ENCODE measurements at regions not wholly inside any gene's neighbourhood (a gene's known extent, or its start where the extent isn't known, plus 50 kb on each side); places are given as distances from the start of the nearest gene placed in this dataset.

DNA sequence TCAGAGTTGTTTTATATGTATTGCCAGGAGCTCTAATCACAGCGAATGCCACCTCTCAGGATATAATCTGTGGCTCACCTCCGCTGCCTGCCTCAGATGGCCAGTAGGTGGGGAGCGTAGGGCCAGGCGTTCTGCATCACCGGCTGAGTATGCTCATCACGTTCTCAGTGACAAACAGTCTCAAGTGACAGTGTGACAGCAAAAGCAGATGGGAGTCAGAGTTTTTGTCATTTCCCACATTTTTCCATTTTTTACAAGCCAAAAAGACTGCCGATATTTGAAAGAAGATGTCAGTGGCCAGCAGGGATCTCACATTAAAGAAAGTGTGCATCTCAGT, 208.7 kb downstream of the ALDH8A1 start:
- no peaks in the 10 kb centered on the region for H3K36me3 ChIP-seq
- no peak overlapping the region for H3K27ac ChIP-seq
- no peak for TF ChIP-seq CTCF (IDR thresholded peaks at IDR 0.05)
- intact Hi-C loops (cut with DNase I) = no loop called here
- no peaks in the 10 kb centered on the region for H3K4me1 ChIP-seq
- no peak for DNase-seq
- H3K9me3 ChIP-seq = no peaks in the 10 kb centered on the region
- no peak overlapping the region for H3K4me3 ChIP-seq
- H3K27me3 ChIP-seq = no peaks in the 10 kb centered on the region
- H3K9ac ChIP-seq (ENCODE audit: low read depth in 2 of 2, low read length in 2 of 2) = no peak overlapping the region

DNA sequence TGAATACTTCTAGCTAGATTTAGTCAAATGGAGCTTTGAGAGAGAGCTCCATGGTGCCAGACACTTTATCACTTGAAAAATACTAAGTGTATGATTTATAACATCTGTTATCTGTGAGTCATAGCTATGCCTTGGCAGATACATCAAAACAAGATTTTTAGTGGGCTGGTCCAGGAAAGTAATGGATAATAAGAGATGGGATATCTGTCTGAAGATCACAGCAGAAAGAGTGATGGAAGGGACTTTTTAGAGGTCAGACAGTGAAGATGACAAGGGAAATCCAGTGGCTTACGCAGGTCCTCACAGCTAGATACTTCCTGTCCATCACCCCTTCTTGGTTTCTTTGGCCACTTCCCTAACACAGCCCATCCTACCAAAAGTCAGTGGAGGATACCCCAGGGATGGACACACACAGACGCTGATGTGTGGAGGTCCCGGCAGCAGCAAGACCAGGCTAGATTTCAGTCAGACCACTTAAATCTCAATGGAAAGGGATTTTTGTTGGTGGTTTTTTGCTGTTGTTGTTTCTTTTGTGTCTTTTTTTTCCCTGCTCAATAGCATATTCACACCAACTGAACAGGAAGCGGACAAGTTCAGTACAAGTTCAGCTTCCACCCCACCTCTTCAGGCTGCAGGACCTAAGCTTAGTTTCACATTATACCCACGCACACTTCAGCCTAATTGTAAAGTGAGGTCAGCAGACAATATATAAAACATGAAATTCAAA, 209.3 kb downstream of the ALDH8A1 start:
- Histone ChIP-seq H3K4me1 (no peaks in the 10 kb centered on the region), H3K36me3 (no peaks in the 10 kb centered on the region), H3K27me3 (no peaks in the 10 kb centered on the region), H3K27ac (no peak overlapping the region), H3K9ac (ENCODE audit: low read depth in 2 of 2, low read length in 2 of 2) (no peak overlapping the region), H3K4me3 (no peak overlapping the region), H3K9me3 (no peaks in the 10 kb centered on the region)
- TF ChIP-seq CTCF (IDR thresholded peaks at IDR 0.05) = no peak
- intact Hi-C loops (cut with DNase I) = no loop called here
- DNase-seq = no peak

- Histone ChIP-seq H3K4me1 (no peaks in the 10 kb centered on the region), H3K9ac (ENCODE audit: low read depth in 2 of 2, low read length in 2 of 2) (no peak overlapping the region), H3K9me3 (no peaks in the 10 kb centered on the region), H3K4me3 (no peak overlapping the region), H3K36me3 (no peaks in the 10 kb centered on the region), H3K27ac (no peak overlapping the region), H3K27me3 (no peaks in the 10 kb centered on the region)
- intact Hi-C loops (cut with DNase I) = no loop called here
- no peak for TF ChIP-seq CTCF (IDR thresholded peaks at IDR 0.05)
- no peak for DNase-seq
These were observed 209.9 kb downstream of the ALDH8A1 start for GRCh38 chr6:134740027-134740373.

GRCh38 chr6:134739299-134740026, 210.4 kb downstream of the ALDH8A1 start:
- H3K4me3 ChIP-seq = no peak overlapping the region
- no peaks in the 10 kb centered on the region for H3K36me3 ChIP-seq
- H3K27me3 ChIP-seq = no peaks in the 10 kb centered on the region
- no peaks in the 10 kb centered on the region for H3K4me1 ChIP-seq
- intact Hi-C loops (cut with DNase I) = no loop called here
- H3K9ac ChIP-seq (ENCODE audit: low read depth in 2 of 2, low read length in 2 of 2) = no peak overlapping the region
- DNase-seq = no peak
- no peak for TF ChIP-seq CTCF (IDR thresholded peaks at IDR 0.05)
- no peak overlapping the region for H3K27ac ChIP-seq
- no peaks in the 10 kb centered on the region for H3K9me3 ChIP-seq

DNA sequence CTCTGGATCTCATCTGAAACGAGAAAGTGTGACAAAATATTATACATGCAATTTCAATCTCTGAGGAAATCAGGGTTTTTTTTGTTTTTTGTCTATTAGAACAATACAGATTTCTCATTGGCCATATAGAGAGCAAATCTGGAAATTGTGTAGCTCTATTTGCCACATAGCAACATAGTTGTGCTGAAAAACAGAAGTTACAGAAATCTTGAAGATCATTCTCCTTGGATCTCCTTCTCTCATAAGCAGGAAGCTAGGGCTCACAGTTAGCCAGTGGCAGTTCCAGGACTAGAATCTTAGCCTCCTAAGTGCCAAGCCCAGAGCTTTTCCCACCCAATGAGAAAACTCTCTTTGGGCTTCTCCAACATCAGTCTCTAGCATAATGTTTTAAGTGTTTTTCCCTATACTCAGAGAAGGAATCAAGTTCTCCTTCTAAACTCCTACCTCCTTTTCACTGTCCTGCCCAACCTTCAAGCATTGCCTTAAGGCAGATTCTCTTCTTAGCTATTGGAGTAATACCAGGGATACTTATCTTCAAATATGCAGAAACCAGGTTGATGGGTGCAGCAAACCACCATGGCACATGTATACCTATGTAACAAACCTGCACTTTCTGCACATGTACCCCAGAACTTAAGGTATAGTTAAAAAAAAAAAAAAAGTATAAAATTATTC, 211.6 kb downstream of the ALDH8A1 start:
- intact Hi-C loops (cut with DNase I) = no loop called here
- no peak overlapping the region for H3K9ac ChIP-seq (ENCODE audit: low read depth in 2 of 2, low read length in 2 of 2)

More for the DNA sequence above, 211.6 kb downstream of the ALDH8A1 start:
- no peaks in the 10 kb centered on the region for H3K9me3 ChIP-seq
- no peak for TF ChIP-seq CTCF (IDR thresholded peaks at IDR 0.05)
- H3K27ac ChIP-seq = no peak overlapping the region
- H3K4me1 ChIP-seq = no peaks in the 10 kb centered on the region
- H3K27me3 ChIP-seq = no peaks in the 10 kb centered on the region
- no peak overlapping the region for H3K4me3 ChIP-seq
- H3K36me3 ChIP-seq = no peaks in the 10 kb centered on the region
- no peak for DNase-seq

Data from colonic mucosa (tissue), 4 donors.